ENCODE measurements at regions not wholly inside any gene's neighbourhood (a gene's known extent, or its start where the extent isn't known, plus 50 kb on each side); places are given as distances from the start of the nearest gene placed in this dataset.

GRCh38 chr11:80085563-80085962 lies 644.7 kb upstream of the TENM4 start:
- peaks cover 35% of the 10 kb centered on the region for H3K4me1 Mint-ChIP-seq (ENCODE audit: low read depth)
- H3K27ac Mint-ChIP-seq, result no peak overlapping the region
- no peak for TF ChIP-seq CTCF (IDR thresholded peaks at IDR 0.05; ENCODE audit: unreplicated experiment)
- DNase-seq (ENCODE audit: low spot score, unreplicated experiment), result no peak
- no peaks in the 10 kb centered on the region for H3K9me3 Mint-ChIP-seq (ENCODE audit: low read depth)
- no peak overlapping the region for H3K4me3 Mint-ChIP-seq (ENCODE audit: low read depth)
- no peaks in the 10 kb centered on the region for H3K27me3 Mint-ChIP-seq
- H3K36me3 Mint-ChIP-seq (ENCODE audit: insufficient read depth), result no peaks in the 10 kb centered on the region

- H3K36me3 Mint-ChIP-seq (ENCODE audit: insufficient read depth), result no peaks in the 10 kb centered on the region
- TF ChIP-seq CTCF (IDR thresholded peaks at IDR 0.05; ENCODE audit: unreplicated experiment), result no peak
- no peak for DNase-seq (ENCODE audit: low spot score, unreplicated experiment)
- H3K27me3 Mint-ChIP-seq, result no peaks in the 10 kb centered on the region
- H3K27ac Mint-ChIP-seq, result no peak overlapping the region
- H3K4me3 Mint-ChIP-seq (ENCODE audit: low read depth), result no peak overlapping the region
- H3K4me1 Mint-ChIP-seq (ENCODE audit: low read depth), result peaks cover 35% of the 10 kb centered on the region
- H3K9me3 Mint-ChIP-seq (ENCODE audit: low read depth), result no peaks in the 10 kb centered on the region
Observed at GRCh38 chr11:80084608-80085007, 643.8 kb upstream of the TENM4 start.

- peak overlapping the region; percentile 76 for H3K27ac Mint-ChIP-seq
- DNase-seq (ENCODE audit: low spot score, unreplicated experiment), result no peak
- no peak overlapping the region for H3K4me3 Mint-ChIP-seq (ENCODE audit: low read depth)
- H3K9me3 Mint-ChIP-seq (ENCODE audit: low read depth), result no peaks in the 10 kb centered on the region
- no peak for TF ChIP-seq CTCF (IDR thresholded peaks at IDR 0.05; ENCODE audit: unreplicated experiment)
- no peaks in the 10 kb centered on the region for H3K36me3 Mint-ChIP-seq (ENCODE audit: insufficient read depth)
- peaks cover 35% of the 10 kb centered on the region for H3K4me1 Mint-ChIP-seq (ENCODE audit: low read depth)
- H3K27me3 Mint-ChIP-seq, result no peaks in the 10 kb centered on the region
Observed at GRCh38 chr11:80083531-80083951, 642.7 kb upstream of the TENM4 start.

- Mint-ChIP-seq H3K36me3 (ENCODE audit: insufficient read depth) (no peaks in the 10 kb centered on the region), H3K4me1 (ENCODE audit: low read depth) (peaks cover 35% of the 10 kb centered on the region), H3K9me3 (ENCODE audit: low read depth) (no peaks in the 10 kb centered on the region), H3K27me3 (no peaks in the 10 kb centered on the region), H3K4me3 (ENCODE audit: low read depth) (no peak overlapping the region), H3K27ac (no peak overlapping the region)
- no peak for TF ChIP-seq CTCF (IDR thresholded peaks at IDR 0.05; ENCODE audit: unreplicated experiment)
- no peak for DNase-seq (ENCODE audit: low spot score, unreplicated experiment)
Observed at GRCh38 chr11:80082406-80082805, 641.6 kb upstream of the TENM4 start.

GRCh38 chr11:80077113-80077512 lies 636.3 kb upstream of the TENM4 start:
- Mint-ChIP-seq H3K27ac (no peak overlapping the region), H3K4me1 (ENCODE audit: low read depth) (peaks cover 3% of the 10 kb centered on the region), H3K9me3 (ENCODE audit: low read depth) (no peaks in the 10 kb centered on the region), H3K36me3 (ENCODE audit: insufficient read depth) (no peaks in the 10 kb centered on the region), H3K27me3 (no peaks in the 10 kb centered on the region), H3K4me3 (ENCODE audit: low read depth) (no peak overlapping the region)
- no peak for DNase-seq (ENCODE audit: low spot score, unreplicated experiment)
- TF ChIP-seq CTCF (IDR thresholded peaks at IDR 0.05; ENCODE audit: unreplicated experiment), result no peak

Data from progenitor cell of endocrine pancreas (in vitro differentiated cells).